Loucy (cell line): ENCODE measurements at regions not wholly inside any gene's neighbourhood (a gene's known extent, or its start where the extent isn't known, plus 50 kb on each side); places are given as distances from the start of the nearest gene placed in this dataset.

Experiments used
- H2AFZ ChIP-seq: fragments of 200-600 bp; sonication (generic); 2 replicates; pipeline ENCODE4 v1.6.0; 2016; ENCODE audit warnings: antibody characterized with exemption, mild to moderate bottlenecking, low read length, moderate library complexity
- H3F3A ChIP-seq: fragments of 200-600 bp; 2 replicates; pipeline ENCODE4 v1.6.0; 2016; ENCODE audit warnings: antibody characterized with exemption, low read depth, mild to moderate bottlenecking
- H3K27me3 ChIP-seq: fragments of 200-600 bp; sonication (generic); 2 replicates; pipeline ENCODE4 v1.6.1; 2014; ENCODE audit warnings: low read length, mild to moderate bottlenecking; ENCODE audit not compliant: insufficient read depth, poor library complexity, severe bottlenecking
- H3K36me3 ChIP-seq: fragments of 200-600 bp; sonication (generic); 2 replicates; pipeline ENCODE4 v1.6.1; 2016; ENCODE audit warnings: low read length; ENCODE audit not compliant: insufficient read depth
- H3K4me1 ChIP-seq: fragments of 200-600 bp; sonication (generic); 2 replicates; pipeline ENCODE4 v1.5.1; 2014; ENCODE audit warnings: low read length, mild to moderate bottlenecking; ENCODE audit not compliant: insufficient read depth, poor library complexity, severe bottlenecking
- H3K4me2 ChIP-seq: fragments of 200-600 bp; sonication (generic); 2 replicates; pipeline ENCODE4 v1.6.0; 2014; ENCODE audit warnings: antibody characterized with exemption, low read length, low read depth, mild to moderate bottlenecking; ENCODE audit not compliant: poor library complexity, severe bottlenecking
- H3K4me3 ChIP-seq: fragments of 200-600 bp; sonication (generic); 2 replicates; pipeline ENCODE4 v1.5.1; 2014; ENCODE audit warnings: low read length, mild to moderate bottlenecking, mixed read lengths; ENCODE audit not compliant: poor library complexity, severe bottlenecking
- H3K79me2 ChIP-seq: fragments of 200-600 bp; sonication (generic); 2 replicates; pipeline ENCODE4 v1.6.1; 2014; ENCODE audit warnings: low read length; ENCODE audit not compliant: insufficient read depth
- H3K9ac ChIP-seq: fragments of 200-600 bp; sonication (generic); 2 replicates; pipeline ENCODE4 v1.6.0; 2014; ENCODE audit warnings: mild to moderate bottlenecking, low read depth, low read length, moderate library complexity; ENCODE audit not compliant: poor library complexity, severe bottlenecking
- H3K9me2 ChIP-seq: fragments of 200-600 bp; sonication (generic); replicated peaks from 2 replicates; pipeline ENCODE4 v1.6.1; 2016; ENCODE audit warnings: low read depth, low read length, mixed read lengths
- H3K9me3 ChIP-seq: fragments of 200-600 bp; sonication (generic); 2 replicates; pipeline ENCODE4 v1.6.1; 2014; ENCODE audit warnings: mild to moderate bottlenecking, antibody characterized with exemption, low read length, low read depth; ENCODE audit not compliant: insufficient read depth
- H4K20me1 ChIP-seq: fragments of 200-600 bp; sonication (generic); 2 replicates; pipeline ENCODE4 v1.6.0; 2014; ENCODE audit warnings: antibody characterized with exemption, low read length, mild to moderate bottlenecking; ENCODE audit not compliant: insufficient read depth, poor library complexity, severe bottlenecking
- CTCF ChIP-seq: fragments of 200-600 bp; sonication (generic); conservative IDR thresholded peaks from 2 replicates; pipeline ENCODE4 v1.5.1; 2014; ENCODE audit warnings: mild to moderate bottlenecking, antibody characterized with exemption, low read length
- EZH2phosphoT487 ChIP-seq: fragments of 200-600 bp; IDR thresholded peaks from 2 replicates; pipeline ENCODE4 v1.6.1; 2018; ENCODE audit warnings: antibody characterized with exemption, mild to moderate bottlenecking, moderate library complexity, borderline replicate concordance

DNA sequence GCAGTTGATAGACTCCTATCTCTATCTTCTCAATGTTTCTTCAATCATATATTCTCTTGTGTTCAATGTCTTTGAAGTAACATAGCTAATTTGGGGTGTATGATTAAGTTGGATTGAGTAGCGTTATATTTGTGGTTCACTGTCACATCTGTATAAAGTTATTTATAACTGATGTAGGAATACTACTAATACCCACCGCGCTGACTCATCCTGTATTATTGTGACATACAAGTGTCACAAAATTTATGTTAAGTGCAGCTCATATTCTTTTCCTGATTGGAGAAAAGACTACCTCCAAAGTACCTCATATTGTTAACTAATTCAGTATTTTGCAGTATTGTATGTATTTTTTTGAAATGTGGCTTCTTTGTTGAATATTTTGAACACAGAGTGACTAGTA lies 940.8 kb downstream of the SLC6A15 start:
- Histone ChIP-seq H3K27me3 (no peaks in the 10 kb centered on the region), H3K9me2 (no peaks in the 10 kb centered on the region), H3K79me2 (no peaks in the 10 kb centered on the region), H3K4me2 (no peak overlapping the region), H2AFZ (no peak overlapping the region), H3F3A (no peaks in the 10 kb centered on the region), H4K20me1 (no peaks in the 10 kb centered on the region), H3K9me3 (no peaks in the 10 kb centered on the region), H3K36me3 (no peaks in the 10 kb centered on the region), H3K4me1 (no peaks in the 10 kb centered on the region), H3K4me3 (no peak overlapping the region), H3K9ac (no peak overlapping the region)
- TF ChIP-seq CTCF (no peak), EZH2phosphoT487 (no peak)

DNA sequence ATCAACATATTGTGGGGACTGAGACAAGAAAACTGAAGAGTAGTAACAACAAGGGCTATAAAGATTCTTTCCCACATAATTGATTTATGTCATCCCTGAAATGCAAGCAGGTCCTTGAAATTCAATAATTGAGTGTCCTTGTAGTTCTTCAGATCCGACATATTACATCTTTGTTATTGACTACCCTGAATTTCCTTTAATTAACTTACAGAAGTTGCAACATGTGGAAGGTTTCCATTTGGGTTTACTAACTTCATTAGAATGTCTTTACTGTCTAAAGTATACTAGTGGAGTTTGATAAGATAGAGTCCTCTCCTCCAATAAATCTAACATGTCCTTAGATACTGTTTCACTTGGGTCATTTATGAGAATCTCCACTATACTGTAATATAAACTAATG lies 951.8 kb downstream of the SLC6A15 start:
- H3K9me2 ChIP-seq, result no peaks in the 10 kb centered on the region; the same call in 1 of the 2 replicates
- no peaks in the 10 kb centered on the region for H3F3A ChIP-seq

DNA sequence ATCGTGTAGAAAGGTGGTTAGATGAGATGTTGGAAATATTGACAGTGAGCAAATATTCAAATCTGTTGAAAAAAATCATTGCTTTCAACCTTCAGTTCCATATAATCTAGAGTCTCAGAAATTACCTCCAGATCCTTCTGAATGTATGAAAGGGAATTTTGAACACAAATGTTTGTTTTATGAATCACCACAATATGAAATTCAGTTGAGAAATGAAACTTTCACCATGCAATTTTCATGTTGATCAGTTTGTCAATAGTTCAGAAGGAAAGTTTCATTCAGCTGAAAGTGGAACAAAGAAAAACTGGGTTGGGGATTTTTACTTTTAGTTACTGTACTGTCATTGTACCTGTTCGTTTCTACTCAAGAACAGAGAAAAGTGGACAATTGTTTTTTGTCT lies 953.6 kb downstream of the SLC6A15 start:
- Histone ChIP-seq H3F3A (no peaks in the 10 kb centered on the region), H3K4me3 (no peak overlapping the region), H3K9me2 (no peaks in the 10 kb centered on the region; the same call in 1 of the 2 replicates), H4K20me1 (no peaks in the 10 kb centered on the region), H3K36me3 (no peaks in the 10 kb centered on the region), H3K4me2 (no peak overlapping the region), H3K79me2 (no peaks in the 10 kb centered on the region), H3K9ac (no peak overlapping the region), H3K9me3 (no peaks in the 10 kb centered on the region), H3K4me1 (no peaks in the 10 kb centered on the region), H3K27me3 (no peaks in the 10 kb centered on the region), H2AFZ (no peak overlapping the region)
- no peak for TF ChIP-seq CTCF
- no peak for TF ChIP-seq EZH2phosphoT487

More for the DNA sequence above, 951.8 kb downstream of the SLC6A15 start:
- Histone ChIP-seq H3K4me1 (no peaks in the 10 kb centered on the region), H3K9me3 (no peaks in the 10 kb centered on the region), H3K79me2 (no peaks in the 10 kb centered on the region), H2AFZ (no peak overlapping the region), H3K9ac (no peak overlapping the region), H3K4me3 (no peak overlapping the region), H3K27me3 (no peaks in the 10 kb centered on the region), H3K4me2 (no peak overlapping the region), H4K20me1 (no peaks in the 10 kb centered on the region), H3K36me3 (no peaks in the 10 kb centered on the region)
- TF ChIP-seq CTCF (no peak), EZH2phosphoT487 (no peak)
